ENCODE measurements at regions not wholly inside any gene's neighbourhood (a gene's known extent, or its start where the extent isn't known, plus 50 kb on each side); places are given as distances from the start of the nearest gene placed in this dataset.

GRCh38 chr12:76206677-76207072 lies 122.2 kb upstream of the NAP1L1 start:
- Histone ChIP-seq H3K4me3 (ENCODE audit: control extremely low read depth in 1 of 5, extremely low read depth in 1 of 5, insufficient read depth in 1 of 5, low read depth in 2 of 5, low read length in 4 of 5) (no peak overlapping the region), H3K4me2 (replicated peaks; ENCODE audit: low read depth, low read length, poor library complexity, severe bottlenecking) (no peak overlapping the region), H3K9me3 (ENCODE audit: control extremely low read depth in 1 of 3, control insufficient read depth in 2 of 3, insufficient read depth in 1 of 3, low read length in 2 of 3) (peaks cover 0 to 2% (median 0%) of the 10 kb centered on the region in 3 donors), H3K9ac (ENCODE audit: low read length) (no peak overlapping the region), H4K20me1 (ENCODE audit: control insufficient read depth, insufficient read depth, low read length, poor library complexity, severe bottlenecking) (no peaks in the 10 kb centered on the region), H3K79me2 (ENCODE audit: control insufficient read depth, insufficient read depth, low read length) (no peaks in the 10 kb centered on the region), H3K4me1 (ENCODE audit: control insufficient read depth in 2 of 2, insufficient read depth in 2 of 2, low read length in 2 of 2) (no peaks in the 10 kb centered on the region), H3K27me3 (replicated peaks in 1 of 4; ENCODE audit: control extremely low read depth in 1 of 4, control insufficient read depth in 3 of 4, insufficient read depth in 4 of 4, low read length in 3 of 4) (peaks cover 0 to 8% (median 0%) of the 10 kb centered on the region in 4 experiments), H2AFZ (ENCODE audit: insufficient read depth, low read depth, low read length, poor library complexity, severe bottlenecking) (no peak overlapping the region), H3K36me3 (replicated peaks in 1 of 2; ENCODE audit: control extremely low read depth in 1 of 2, control insufficient read depth in 1 of 2, extremely low read depth in 1 of 2, insufficient read depth in 2 of 2, low read length in 1 of 2) (no peaks in the 10 kb centered on the region), H3K27ac (ENCODE audit: low read length in 2 of 2) (no peak overlapping the region)
- Mint-ChIP-seq H3K4me3 (no peak overlapping the region), H3K9me3 (ENCODE audit: insufficient read depth) (no peaks in the 10 kb centered on the region), H3K27me3 (peaks cover 21% of the 10 kb centered on the region), H3K27ac (no peak overlapping the region), H3K4me1 (no peaks in the 10 kb centered on the region)
- DNase-seq (no peak), ATAC-seq (ENCODE audit: low read depth) (no peak)
- ChIA-PET CTCF (interaction anchor here (0.7 kb wide), 1 partner anchor 118 kb away, joined by 3 read pairs; no protein-coding TSS in a partner anchor), POLR2A (no interaction called here)
- intact Hi-C loops (cut with micrococcal nuclease) = no loop called here
- WGBS (ENCODE audit: insufficient coverage) = 100% methylated on average over 1 of the region's 5 CpGs
- no peak for TF ChIP-seq EZH2 (IDR thresholded peaks at IDR 0.05; ENCODE audit: borderline replicate concordance, insufficient read depth, low read depth, low read length, poor library complexity, severe bottlenecking)
- TF ChIP-seq, protein P1, sequence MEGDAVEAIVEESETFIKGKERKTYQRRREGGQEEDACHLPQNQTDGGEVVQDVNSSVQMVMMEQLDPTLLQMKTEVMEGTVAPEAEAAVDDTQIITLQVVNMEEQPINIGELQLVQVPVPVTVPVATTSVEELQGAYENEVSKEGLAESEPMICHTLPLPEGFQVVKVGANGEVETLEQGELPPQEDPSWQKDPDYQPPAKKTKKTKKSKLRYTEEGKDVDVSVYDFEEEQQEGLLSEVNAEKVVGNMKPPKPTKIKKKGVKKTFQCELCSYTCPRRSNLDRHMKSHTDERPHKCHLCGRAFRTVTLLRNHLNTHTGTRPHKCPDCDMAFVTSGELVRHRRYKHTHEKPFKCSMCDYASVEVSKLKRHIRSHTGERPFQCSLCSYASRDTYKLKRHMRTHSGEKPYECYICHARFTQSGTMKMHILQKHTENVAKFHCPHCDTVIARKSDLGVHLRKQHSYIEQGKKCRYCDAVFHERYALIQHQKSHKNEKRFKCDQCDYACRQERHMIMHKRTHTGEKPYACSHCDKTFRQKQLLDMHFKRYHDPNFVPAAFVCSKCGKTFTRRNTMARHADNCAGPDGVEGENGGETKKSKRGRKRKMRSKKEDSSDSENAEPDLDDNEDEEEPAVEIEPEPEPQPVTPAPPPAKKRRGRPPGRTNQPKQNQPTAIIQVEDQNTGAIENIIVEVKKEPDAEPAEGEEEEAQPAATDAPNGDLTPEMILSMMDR (IDR thresholded peaks at IDR 0.05) = no peak

DNA sequence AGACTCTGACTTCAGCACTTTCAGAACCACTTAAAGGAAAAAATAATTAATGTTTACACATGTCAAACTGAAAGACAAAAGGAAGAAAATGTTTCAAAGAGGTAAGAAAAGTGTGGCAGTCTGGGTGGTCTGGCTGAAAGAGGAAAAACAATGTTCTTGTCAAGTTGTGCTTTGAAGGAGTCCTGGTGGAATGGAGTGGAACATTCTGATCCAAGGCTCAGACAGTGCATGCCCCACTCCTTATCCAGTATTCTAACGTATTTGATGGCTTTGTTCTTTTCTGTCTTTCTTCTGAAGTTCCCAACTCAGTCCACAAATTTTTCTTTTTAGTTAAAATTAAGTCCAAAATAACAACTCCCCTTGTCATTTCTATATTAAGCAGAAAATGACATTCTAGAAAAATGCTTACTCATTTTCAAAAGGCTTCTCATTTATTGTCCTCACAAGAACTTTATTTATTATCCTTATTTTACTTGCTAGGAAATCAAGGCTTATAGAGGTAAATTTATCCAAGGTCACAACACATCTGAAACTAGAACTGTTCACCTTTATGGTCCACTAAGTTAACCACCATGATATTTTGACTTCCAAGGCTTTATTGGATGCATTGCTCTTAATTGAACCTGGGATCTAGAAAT lies 121.7 kb upstream of the NAP1L1 start:
- DNase-seq = no peak
- ATAC-seq (ENCODE audit: low read depth) = no peak
- Histone ChIP-seq H3K36me3 (replicated peaks in 1 of 2; ENCODE audit: control extremely low read depth in 1 of 2, control insufficient read depth in 1 of 2, extremely low read depth in 1 of 2, insufficient read depth in 2 of 2, low read length in 1 of 2) (no peaks in the 10 kb centered on the region), H2AFZ (ENCODE audit: insufficient read depth, low read depth, low read length, poor library complexity, severe bottlenecking) (no peak overlapping the region), H3K27me3 (replicated peaks in 1 of 4; ENCODE audit: control extremely low read depth in 1 of 4, control insufficient read depth in 3 of 4, insufficient read depth in 4 of 4, low read length in 3 of 4) (peaks cover 0 to 8% (median 0%) of the 10 kb centered on the region in 4 experiments), H3K27ac (ENCODE audit: low read length in 2 of 2) (no peak overlapping the region), H3K9ac (ENCODE audit: low read length) (no peak overlapping the region), H3K4me2 (replicated peaks; ENCODE audit: low read depth, low read length, poor library complexity, severe bottlenecking) (no peak overlapping the region), H3K4me3 (ENCODE audit: control extremely low read depth in 1 of 5, extremely low read depth in 1 of 5, insufficient read depth in 1 of 5, low read depth in 2 of 5, low read length in 4 of 5) (no peak overlapping the region), H3K79me2 (ENCODE audit: control insufficient read depth, insufficient read depth, low read length) (no peaks in the 10 kb centered on the region), H3K4me1 (ENCODE audit: control insufficient read depth in 2 of 2, insufficient read depth in 2 of 2, low read length in 2 of 2) (no peaks in the 10 kb centered on the region), H4K20me1 (ENCODE audit: control insufficient read depth, insufficient read depth, low read length, poor library complexity, severe bottlenecking) (no peaks in the 10 kb centered on the region), H3K9me3 (ENCODE audit: control extremely low read depth in 1 of 3, control insufficient read depth in 2 of 3, insufficient read depth in 1 of 3, low read length in 2 of 3) (peaks cover 0 to 2% (median 0%) of the 10 kb centered on the region in 3 donors)
- no peak for TF ChIP-seq EZH2 (IDR thresholded peaks at IDR 0.05; ENCODE audit: borderline replicate concordance, insufficient read depth, low read depth, low read length, poor library complexity, severe bottlenecking)
- TF ChIP-seq, protein P1 (IDR thresholded peaks at IDR 0.05) = no peak
- no peaks in the 10 kb centered on the region for H3K4me1 Mint-ChIP-seq
- no CpG with 5 or more reads among the region's 1 CpG for WGBS (ENCODE audit: insufficient coverage)
- POLR2A ChIA-PET = no interaction called here
- CTCF ChIA-PET = no interaction called here
- no peak overlapping the region for H3K4me3 Mint-ChIP-seq
- intact Hi-C loops (cut with micrococcal nuclease) = no loop called here
- H3K9me3 Mint-ChIP-seq (ENCODE audit: insufficient read depth) = no peaks in the 10 kb centered on the region
- no peak overlapping the region for H3K27ac Mint-ChIP-seq
- H3K27me3 Mint-ChIP-seq = peaks cover 21% of the 10 kb centered on the region
